Suprapubic skin (tissue), 4 donors: ENCODE measurements at regions not wholly inside any gene's neighbourhood (a gene's known extent, or its start where the extent isn't known, plus 50 kb on each side); places are given as distances from the start of the nearest gene placed in this dataset.

Experiments used
- CTCF ChIP-seq, 2 donors: fragments of 200-600 bp in 1 of 2; fragments of 450-650 bp in 1 of 2; sonication (generic) in 1 of 2; IDR thresholded peaks; one replicate each; pipeline ENCODE4 v1.5.1; 2016 to 2019; ENCODE audit warnings: antibody characterized with exemption in 2 of 2, mild to moderate bottlenecking in 1 of 2, moderate library complexity in 1 of 2
- EP300 ChIP-seq: sonication (generic); formaldehyde crosslinking; IDR thresholded peaks from one replicate; pipeline ENCODE4 v1.6.1; 2017; ENCODE audit warnings: antibody characterized with exemption
- POLR2A ChIP-seq, 2 donors: fragments of 450-650 bp; IDR thresholded peaks; one replicate each; pipeline ENCODE4 v1.6.1; 2017; ENCODE audit warnings: antibody characterized with exemption in 2 of 2, mild to moderate bottlenecking in 2 of 2, moderate library complexity in 2 of 2
- POLR2AphosphoS5 ChIP-seq, 3 donors: sonication (generic); formaldehyde crosslinking; IDR thresholded peaks; one replicate each; pipeline ENCODE4 v1.6.1; 2017; ENCODE audit warnings: antibody characterized with exemption in 3 of 3

- TF ChIP-seq CTCF (IDR thresholded peaks at IDR 0.05), result no peak
- no peak for TF ChIP-seq EP300
- TF ChIP-seq POLR2A (IDR thresholded peaks at IDR 0.05), result no peak
- TF ChIP-seq POLR2AphosphoS5 (IDR thresholded peaks at IDR 0.05), result no peak
Observed at GRCh38 chr10:20984662-20985061, 87.6 kb upstream of the NEBL start.
